ENCODE measurements at regions not wholly inside any gene's neighbourhood (a gene's known extent, or its start where the extent isn't known, plus 50 kb on each side); places are given as distances from the start of the nearest gene placed in this dataset.

- TF ChIP-seq CTCF (IDR thresholded peaks at IDR 0.05) = no peak
- TF ChIP-seq POLR2A (IDR thresholded peaks at IDR 0.05) = no peak
Measured at GRCh38 chr1:201682964-201683363, 144.0 kb downstream of the NAV1 start.
